Adrenal gland (tissue), 9 donors: ENCODE measurements at regions not wholly inside any gene's neighbourhood (a gene's known extent, or its start where the extent isn't known, plus 50 kb on each side); places are given as distances from the start of the nearest gene placed in this dataset.
A peak's percentile ranks its signal among the peaks of the same experiment; 100 is the strongest.

Experiments used
- DNase-seq, 7 donors: peaks; one replicate each; pipeline ENCODE4 v3.0.0-alpha.2; 2019 to 2020
- H3K27ac ChIP-seq, 5 donors: fragments of 200-600 bp; sonication (generic) in 4 of 5; 1 replicate in 3 of 5; 2 replicates in 2 of 5; pipeline versions ENCODE4 v1.5.1 to v1.8.0; 2016 to 2020; ENCODE audit warnings: mild to moderate bottlenecking in 1 of 5
- H3K27me3 ChIP-seq: fragments of 200-600 bp; 2 replicates; pipeline ENCODE4 v1.8.0; 2021
- H3K36me3 ChIP-seq, 2 donors: fragments of 200-600 bp; replicated peaks in 1 of 2; 1 replicate in 1 of 2; 2 replicates in 1 of 2; pipeline versions ENCODE4 v1.5.1 to v1.8.0; 2018 to 2022
- H3K4me1 ChIP-seq, 2 donors: fragments of 200-600 bp; replicated peaks in 1 of 2; 1 replicate in 1 of 2; 2 replicates in 1 of 2; pipeline versions ENCODE4 v1.5.1 to v1.8.0; 2018 to 2021
- H3K4me3 ChIP-seq, 4 donors: fragments of 200-600 bp; sonication (generic) in 3 of 4; one replicate each; pipeline ENCODE4 v1.5.1; 2016 to 2018
- H3K9me3 ChIP-seq, 3 donors: fragments of 200-600 bp; sonication (generic) in 1 of 3; replicated peaks in 1 of 3; 1 replicate in 2 of 3; 2 replicates in 1 of 3; pipeline versions ENCODE4 v1.5.1 to v1.8.0; 2016 to 2021
- CTCF ChIP-seq, 6 experiments: fragments of 450-650 bp in 4 of 6; fragments of 200-600 bp in 2 of 6; sonication (generic) in 1 of 6; IDR thresholded peaks; 1 replicate in 5 of 6; 2 replicates in 1 of 6; pipeline versions ENCODE4 v1.5.1 to v1.8.0; 2016 to 2021; ENCODE audit warnings: antibody characterized with exemption in 6 of 6, mild to moderate bottlenecking in 2 of 6, moderate library complexity in 1 of 6
- POLR2A ChIP-seq, 2 donors: fragments of 450-650 bp; IDR thresholded peaks; one replicate each; pipeline ENCODE4 v1.6.1; 2017; ENCODE audit warnings: antibody characterized with exemption in 2 of 2, mild to moderate bottlenecking in 2 of 2, moderate library complexity in 1 of 2
- WGBS, 4 donors: extraction: QIAGEN DNeasy Blood & Tissue Kit in 2 of 4; methylation state at CpG; one replicate each; pipeline versions ENCODE4 v1.1.5 to v1.1.7; 2013 to 2017; 5-methylcytosine and 5-hydroxymethylcytosine counted together
- intact Hi-C, 2 donors: fragments of 100-400 bp; cut with DNase I; formaldehyde crosslinking; loops; one replicate each; pipeline versions ENCODE4 v1.14.1 to v1.15.0; 2022 to 2023
- donor health status: healthy with polysubstance abuse.
- donor health status: Bipolar disorder and iron deficiency.
- donor health status: DM: yes; HTN: yes; CAD: no.
- donor health status: DM: no; HTN: no; CAD: no.
- donor health status: DM: no; HTN: no; CAD: no.

- Histone ChIP-seq H3K27me3 (peaks cover 5% of the 10 kb centered on the region), H3K4me3 (no peak overlapping the region), H3K4me1 (no peaks in the 10 kb centered on the region), H3K27ac (no peak overlapping the region), H3K36me3 (no peaks in the 10 kb centered on the region), H3K9me3 (no peaks in the 10 kb centered on the region)
- TF ChIP-seq CTCF (IDR thresholded peaks at IDR 0.05), result no peak
- no peak for TF ChIP-seq POLR2A (IDR thresholded peaks at IDR 0.05)
- intact Hi-C loops, result no loop called here
- 64 to 82% (median 71%) methylated on average over 2 of the region's 2 CpGs for WGBS, 4 donors
- DNase-seq, result no peak
These were observed 251.9 kb upstream of the TCERG1L start for GRCh38 chr10:131563411-131563810.

GRCh38 chr10:131567279-131568162 lies 256.0 kb upstream of the TCERG1L start:
- Histone ChIP-seq H3K4me3 (no peak overlapping the region), H3K36me3 (no peaks in the 10 kb centered on the region), H3K27me3 (no peaks in the 10 kb centered on the region), H3K9me3 (no peaks in the 10 kb centered on the region), H3K27ac (no peak overlapping the region), H3K4me1 (no peaks in the 10 kb centered on the region)
- no peak for DNase-seq
- 68 to 80% (median 74%) methylated on average over 9 to 15 of the region's 15 CpGs for WGBS, 4 donors
- TF ChIP-seq CTCF (IDR thresholded peaks at IDR 0.05) (no peak), POLR2A (IDR thresholded peaks at IDR 0.05) (no peak)
- intact Hi-C loops, result no loop called here

- TF ChIP-seq POLR2A (IDR thresholded peaks at IDR 0.05) (no peak), CTCF (IDR thresholded peaks at IDR 0.05) (no peak)
- no peaks in the 10 kb centered on the region for H3K27me3 ChIP-seq
- no peaks in the 10 kb centered on the region for H3K9me3 ChIP-seq
- no peak for DNase-seq
- H3K27ac ChIP-seq, result no peak overlapping the region
- H3K4me3 ChIP-seq, result no peak overlapping the region
- no peaks in the 10 kb centered on the region for H3K4me1 ChIP-seq
- no peaks in the 10 kb centered on the region for H3K36me3 ChIP-seq
- intact Hi-C loops, result no loop called here
- 55 to 74% (median 63%) methylated on average over 6 to 7 of the region's 7 CpGs for WGBS, 4 donors
These were observed 257.3 kb upstream of the TCERG1L start for GRCh38 chr10:131568866-131569265.

- intact Hi-C loops, result no loop called here
- H3K9me3 ChIP-seq, result no peaks in the 10 kb centered on the region
- WGBS, 4 donors, result 67 to 75% (median 73%) methylated on average over 18 to 21 of the region's 21 CpGs
- no peaks in the 10 kb centered on the region for H3K27me3 ChIP-seq
- H3K36me3 ChIP-seq, result no peaks in the 10 kb centered on the region
- H3K27ac ChIP-seq, result no peak overlapping the region
- peak in 2 of 7 donors; percentile 2 to 24 for DNase-seq
- H3K4me3 ChIP-seq, result no peak overlapping the region
- peak in 2 of 6 experiments; percentile 12 to 23 for TF ChIP-seq CTCF (IDR thresholded peaks at IDR 0.05)
- no peak for TF ChIP-seq POLR2A (IDR thresholded peaks at IDR 0.05)
- no peaks in the 10 kb centered on the region for H3K4me1 ChIP-seq
These were observed 258.6 kb upstream of the TCERG1L start for GRCh38 chr10:131569851-131570715.
